Sigmoid colon (tissue), 4 donors: ENCODE measurements at regions not wholly inside any gene's neighbourhood (a gene's known extent, or its start where the extent isn't known, plus 50 kb on each side); places are given as distances from the start of the nearest gene placed in this dataset.

ENCODE experiments used
- EP300 ChIP-seq, 4 donors: sonication (generic); formaldehyde crosslinking; IDR thresholded peaks; one replicate each; pipeline ENCODE4 v1.6.1; 2017; ENCODE audit warnings: antibody characterized with exemption in 4 of 4
- POLR2A ChIP-seq, 2 donors: fragments of 450-650 bp; IDR thresholded peaks; one replicate each; pipeline ENCODE4 v1.6.1; 2016; ENCODE audit warnings: antibody characterized with exemption in 2 of 2, mild to moderate bottlenecking in 2 of 2, moderate library complexity in 2 of 2
- POLR2AphosphoS5 ChIP-seq, 4 donors: sonication (generic); formaldehyde crosslinking; IDR thresholded peaks; one replicate each; pipeline ENCODE4 v1.6.1; 2017; ENCODE audit warnings: antibody characterized with exemption in 4 of 4
- TF ChIP-seq, protein P1 (sequence below), 4 experiments: fragments of 450-650 bp in 3 of 4; fragments of 200-600 bp in 1 of 4; IDR thresholded peaks; one replicate each; pipeline ENCODE4 v1.5.1; 2016 to 2019; ENCODE audit warnings: antibody characterized with exemption in 4 of 4, mild to moderate bottlenecking in 3 of 4, moderate library complexity in 2 of 4

GRCh38 chr4:128751354-128751753 is 58.1 kb upstream of the JADE1 start:
- TF ChIP-seq POLR2A (IDR thresholded peaks at IDR 0.05) (no peak), POLR2AphosphoS5 (IDR thresholded peaks at IDR 0.05) (no peak), EP300 (IDR thresholded peaks at IDR 0.05) (no peak)
- TF ChIP-seq, protein P1, sequence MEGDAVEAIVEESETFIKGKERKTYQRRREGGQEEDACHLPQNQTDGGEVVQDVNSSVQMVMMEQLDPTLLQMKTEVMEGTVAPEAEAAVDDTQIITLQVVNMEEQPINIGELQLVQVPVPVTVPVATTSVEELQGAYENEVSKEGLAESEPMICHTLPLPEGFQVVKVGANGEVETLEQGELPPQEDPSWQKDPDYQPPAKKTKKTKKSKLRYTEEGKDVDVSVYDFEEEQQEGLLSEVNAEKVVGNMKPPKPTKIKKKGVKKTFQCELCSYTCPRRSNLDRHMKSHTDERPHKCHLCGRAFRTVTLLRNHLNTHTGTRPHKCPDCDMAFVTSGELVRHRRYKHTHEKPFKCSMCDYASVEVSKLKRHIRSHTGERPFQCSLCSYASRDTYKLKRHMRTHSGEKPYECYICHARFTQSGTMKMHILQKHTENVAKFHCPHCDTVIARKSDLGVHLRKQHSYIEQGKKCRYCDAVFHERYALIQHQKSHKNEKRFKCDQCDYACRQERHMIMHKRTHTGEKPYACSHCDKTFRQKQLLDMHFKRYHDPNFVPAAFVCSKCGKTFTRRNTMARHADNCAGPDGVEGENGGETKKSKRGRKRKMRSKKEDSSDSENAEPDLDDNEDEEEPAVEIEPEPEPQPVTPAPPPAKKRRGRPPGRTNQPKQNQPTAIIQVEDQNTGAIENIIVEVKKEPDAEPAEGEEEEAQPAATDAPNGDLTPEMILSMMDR (IDR thresholded peaks at IDR 0.05): no peak
